GM19397 (cell line): ENCODE measurements at regions not wholly inside any gene's neighbourhood (a gene's known extent, or its start where the extent isn't known, plus 50 kb on each side); places are given as distances from the start of the nearest gene placed in this dataset.
A peak's percentile ranks its signal among the peaks of the same experiment; 100 is the strongest.

Source experiments
- ATAC-seq: cut with Tn5 transposase; IDR thresholded peaks from one replicate; pipeline ENCODE4 v1.9.1; 2021; ENCODE audit warnings: mild to moderate bottlenecking, moderate library complexity; ENCODE audit not compliant: unreplicated experiment

DNA sequence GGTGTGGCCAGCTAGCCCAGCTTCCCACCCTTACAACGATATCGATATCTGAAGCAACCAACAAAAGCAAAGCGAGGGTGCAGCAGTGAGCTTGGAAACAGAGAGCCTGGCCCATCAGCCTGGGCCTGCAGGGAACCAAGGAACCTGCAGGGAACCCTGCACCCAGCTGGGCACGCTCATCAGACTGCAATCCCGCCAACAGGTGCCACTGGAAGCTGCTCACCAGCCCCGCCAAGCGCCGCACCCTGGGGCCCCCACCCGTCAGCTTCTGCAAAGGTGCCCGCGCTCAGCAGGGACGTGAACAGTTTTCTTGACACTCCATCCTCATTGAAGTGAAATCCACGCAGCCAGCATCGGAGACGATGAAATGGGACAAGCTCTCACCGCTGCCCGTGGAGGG, 250.7 kb downstream of the RBFOX3 start:
- ATAC-seq: no peak

DNA sequence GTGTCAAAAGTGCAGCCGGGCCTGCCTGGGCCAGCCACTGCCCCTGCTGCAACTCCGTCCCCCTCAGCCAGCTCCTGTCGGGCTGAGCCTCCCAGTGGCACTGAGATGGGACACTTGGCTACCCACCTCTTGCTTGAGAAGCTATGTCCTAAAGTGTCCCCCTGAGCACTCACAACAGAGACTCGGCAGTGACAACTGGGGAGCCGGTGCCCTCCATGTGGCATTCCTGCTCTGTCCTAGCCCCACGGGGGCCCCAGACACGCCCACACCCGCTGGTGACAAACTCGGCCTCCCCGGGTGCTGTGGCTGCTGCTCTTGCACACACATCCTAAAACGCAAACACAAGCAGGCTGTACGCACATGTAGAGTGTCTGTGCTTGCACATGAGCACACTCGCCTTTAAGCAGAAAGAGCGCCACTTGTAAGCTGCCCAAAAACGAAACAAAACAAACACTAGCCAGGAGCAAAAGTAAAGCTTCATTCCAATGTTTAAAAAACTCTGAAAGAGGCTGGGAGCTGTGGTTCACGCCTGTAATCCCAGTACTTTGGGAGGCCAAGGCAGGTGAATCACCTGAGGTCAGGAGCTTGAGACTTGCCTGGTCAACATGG, 253.9 kb downstream of the RBFOX3 start:
- ATAC-seq: no peak

DNA sequence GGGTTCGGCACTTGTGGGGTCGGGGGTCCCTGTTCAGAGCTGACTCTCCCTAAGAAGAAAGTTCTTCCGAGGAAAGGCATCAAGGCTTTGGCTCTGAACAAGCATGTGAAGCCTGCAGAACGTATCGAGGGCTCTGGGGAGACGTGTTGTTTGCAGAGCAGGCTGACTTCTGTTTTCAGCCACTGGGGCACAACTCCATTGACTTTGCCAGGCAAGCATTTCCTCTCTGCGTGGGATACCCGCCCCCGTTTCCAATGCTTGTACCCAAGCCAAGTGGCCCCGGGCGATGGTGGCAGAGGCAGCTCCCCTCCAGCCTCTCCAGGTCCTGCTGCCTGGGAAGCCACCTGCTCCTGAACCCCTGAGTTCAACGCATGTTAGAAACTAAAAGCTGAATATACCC, 255.7 kb downstream of the RBFOX3 start:
- no peak for ATAC-seq

DNA sequence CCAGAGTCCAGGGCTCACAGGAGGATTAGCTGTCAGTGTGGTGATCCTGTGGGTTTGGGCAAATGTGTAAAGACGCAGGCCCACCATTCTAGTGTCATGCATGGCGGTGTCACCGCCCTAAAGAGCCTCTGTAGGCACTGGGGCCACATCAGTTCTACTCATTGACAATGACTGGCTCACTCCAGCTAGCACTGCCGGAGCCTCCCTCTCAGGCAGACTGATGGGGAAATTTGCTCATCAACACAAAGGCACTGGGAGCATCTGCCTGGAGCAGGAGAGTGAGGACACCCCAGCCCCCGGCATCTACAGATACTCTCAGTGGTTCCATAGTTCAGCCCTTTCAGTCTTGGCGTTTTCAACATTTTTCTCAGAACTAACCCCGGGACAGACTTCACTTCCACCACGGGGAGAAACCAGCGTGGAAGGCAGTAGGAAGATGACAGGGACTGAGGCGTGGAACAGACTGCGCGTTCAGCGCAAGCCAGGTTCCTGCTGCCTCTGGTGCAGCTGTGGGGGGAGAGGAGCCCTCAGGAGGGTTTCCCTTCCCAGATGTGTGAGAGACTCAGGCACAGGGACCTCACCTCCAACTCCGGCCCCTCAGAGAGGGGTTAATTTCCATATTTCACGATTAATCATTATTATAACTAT, 256.6 kb downstream of the RBFOX3 start:
- ATAC-seq: no peak

DNA sequence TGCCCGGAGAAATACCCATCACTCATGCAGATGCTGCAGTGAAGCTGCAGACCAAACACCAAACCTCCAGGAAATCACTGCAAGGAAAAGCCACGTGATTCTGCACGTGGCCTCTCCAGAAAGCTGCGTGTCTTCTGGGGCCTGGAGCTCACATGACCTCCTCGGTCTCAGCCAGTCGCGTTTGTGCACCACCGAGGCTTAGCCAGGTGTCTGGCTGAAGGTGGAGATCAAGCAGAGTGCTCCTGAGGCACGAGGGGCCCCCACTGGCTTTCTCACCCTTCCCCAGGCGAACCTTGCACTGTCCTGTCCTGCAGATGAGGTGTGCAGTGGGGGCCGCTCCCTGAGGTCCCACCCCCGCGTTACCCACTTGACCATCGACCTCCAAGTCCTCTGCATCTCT, 257.3 kb downstream of the RBFOX3 start:
- ATAC-seq: no peak

- no peak for ATAC-seq
Observed at GRCh38 chr17:79353016-79353415, 257.8 kb downstream of the RBFOX3 start.

DNA sequence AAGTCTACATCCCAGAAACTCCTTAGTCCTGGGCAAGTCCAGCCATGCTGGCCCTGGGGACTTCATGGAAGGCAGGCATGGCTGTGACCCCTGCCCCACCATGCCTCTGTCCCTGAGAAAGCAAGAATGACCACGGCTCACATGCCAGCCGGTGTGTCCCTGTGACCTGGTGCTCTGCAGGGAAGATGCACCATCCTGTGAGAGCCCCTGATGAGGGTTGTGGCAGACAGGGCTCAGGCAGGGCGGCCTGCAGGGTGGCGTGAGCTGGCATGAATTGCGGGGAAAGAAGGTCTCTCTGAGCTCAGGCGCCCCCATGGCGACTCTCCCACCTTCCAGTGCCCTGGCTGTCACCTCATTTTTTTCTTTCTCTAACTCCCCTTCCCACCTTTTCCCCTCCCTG, 260.3 kb downstream of the RBFOX3 start:
- ATAC-seq: no peak

GRCh38 chr17:79349506-79350400, 261.1 kb downstream of the RBFOX3 start:
- ATAC-seq: no peak

DNA sequence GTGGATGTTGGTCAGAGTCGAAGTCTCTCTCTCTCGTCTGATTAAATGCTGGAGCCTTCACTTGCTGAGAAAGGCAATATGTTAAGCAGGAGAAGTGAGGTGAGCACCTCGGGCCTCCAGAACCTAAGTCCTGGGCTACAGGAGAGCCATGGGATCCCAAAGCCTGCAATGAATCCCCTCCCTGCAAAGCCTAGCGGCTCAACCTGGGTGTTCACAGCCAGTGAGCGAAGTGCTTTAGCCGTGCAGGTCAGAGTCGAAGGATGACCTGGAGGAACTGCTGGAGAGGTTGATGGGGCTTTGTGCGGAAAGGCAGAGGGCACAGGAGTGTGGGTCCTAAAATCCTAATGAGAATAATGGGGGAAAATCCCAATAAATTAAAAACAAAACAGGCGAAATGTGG, 267.8 kb downstream of the ENGASE start:
- ATAC-seq: no peak

GRCh38 chr17:79341816-79342215, 267.2 kb downstream of the ENGASE start:
- ATAC-seq: no peak

GRCh38 chr17:79341222-79341780, 266.7 kb downstream of the ENGASE start:
- peak; percentile 20 for ATAC-seq

- peak; percentile 62 for ATAC-seq
Observed at GRCh38 chr17:79340333-79341221, 266.0 kb downstream of the ENGASE start.

DNA sequence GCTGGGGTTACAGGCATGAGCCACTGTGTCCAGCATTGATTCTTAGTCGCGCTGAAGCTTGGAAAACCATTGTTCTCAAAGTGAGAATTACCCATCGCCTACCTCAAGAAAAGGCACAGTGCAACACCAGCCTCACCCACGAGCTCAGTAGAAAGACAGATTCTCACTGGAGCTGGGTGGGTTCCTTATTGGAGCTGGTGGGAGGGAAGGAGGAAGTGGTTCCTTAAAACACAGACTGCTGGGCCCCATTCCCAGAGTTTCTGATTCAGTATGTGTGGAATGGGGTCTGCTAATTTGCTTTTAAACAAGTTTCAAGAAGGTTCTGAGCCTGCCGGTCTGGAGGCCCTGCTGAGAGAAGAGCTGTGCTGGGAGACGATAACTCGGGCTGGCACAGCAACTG, 264.7 kb downstream of the ENGASE start:
- no peak for ATAC-seq

DNA sequence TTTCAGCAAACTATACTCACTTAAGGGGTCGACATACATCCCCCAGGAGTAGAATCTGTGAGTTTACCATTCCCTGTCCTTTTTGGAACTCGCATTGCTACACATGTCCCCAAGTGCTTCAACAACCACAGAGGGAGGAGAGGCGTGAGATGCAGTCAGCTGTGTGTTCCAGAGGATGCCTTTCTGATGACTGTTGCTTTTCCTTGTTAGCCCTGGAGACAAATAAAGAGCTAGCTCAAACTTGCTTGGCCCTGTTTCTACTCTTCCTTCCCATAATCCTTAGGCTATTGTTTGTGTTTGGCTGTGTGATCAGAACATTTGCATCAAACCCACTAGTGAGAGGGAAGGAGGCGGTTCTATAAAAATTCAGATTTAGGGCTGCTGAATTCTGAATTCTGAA, 264.0 kb downstream of the ENGASE start:
- no peak for ATAC-seq

GRCh38 chr17:79338152-79338551, 263.5 kb downstream of the ENGASE start:
- no peak for ATAC-seq

- ATAC-seq: no peak
Observed at GRCh38 chr17:79337053-79337452, 262.4 kb downstream of the ENGASE start.

GRCh38 chr17:79335456-79335855, 260.8 kb downstream of the ENGASE start:
- no peak for ATAC-seq

DNA sequence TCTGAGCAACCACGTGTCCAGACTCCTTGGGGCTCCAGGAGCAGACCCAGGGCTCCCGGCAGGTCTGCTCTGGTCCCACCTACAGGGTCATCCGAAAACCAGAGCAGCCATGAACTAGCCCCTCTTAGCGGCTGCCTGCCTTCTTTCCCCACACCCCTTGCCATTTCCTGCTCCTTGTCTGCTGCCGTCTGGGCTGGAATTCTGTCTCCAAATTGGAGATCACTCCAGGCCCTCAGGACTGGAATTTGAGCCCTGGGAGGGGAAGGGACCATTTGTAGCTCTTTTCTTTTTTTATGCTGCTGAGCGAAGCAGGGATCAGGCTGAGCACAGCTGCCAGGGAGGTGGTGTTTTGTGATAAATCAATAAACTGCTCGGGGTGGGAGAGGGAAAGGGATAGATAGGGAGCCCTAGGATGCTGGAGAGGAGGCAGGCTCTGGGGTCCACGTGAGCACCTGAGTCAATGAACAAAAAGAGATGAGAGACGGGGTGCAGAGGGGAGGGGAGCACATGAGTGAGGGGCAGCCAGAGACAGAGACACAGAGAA, 257.5 kb downstream of the ENGASE start:
- no peak for ATAC-seq

DNA sequence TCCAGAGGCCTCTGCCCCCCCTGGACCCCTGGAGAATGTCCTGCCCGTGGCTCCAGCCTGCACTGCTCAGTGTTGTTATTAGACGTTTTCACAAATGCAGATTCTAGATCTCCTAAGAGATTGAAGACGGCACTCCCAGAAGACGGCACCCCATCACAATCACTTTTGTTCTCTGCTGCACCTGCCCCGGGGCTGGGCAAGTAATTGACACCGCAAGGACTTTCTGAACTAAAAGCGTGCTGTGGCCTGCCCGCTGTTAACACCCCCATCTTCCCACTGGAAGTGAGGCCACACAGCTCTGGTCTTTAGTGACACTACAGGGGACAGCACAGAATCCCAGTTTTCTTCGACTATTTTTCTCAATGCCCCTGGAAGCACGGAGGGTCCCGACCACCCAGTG, 256.9 kb downstream of the ENGASE start:
- no peak for ATAC-seq

DNA sequence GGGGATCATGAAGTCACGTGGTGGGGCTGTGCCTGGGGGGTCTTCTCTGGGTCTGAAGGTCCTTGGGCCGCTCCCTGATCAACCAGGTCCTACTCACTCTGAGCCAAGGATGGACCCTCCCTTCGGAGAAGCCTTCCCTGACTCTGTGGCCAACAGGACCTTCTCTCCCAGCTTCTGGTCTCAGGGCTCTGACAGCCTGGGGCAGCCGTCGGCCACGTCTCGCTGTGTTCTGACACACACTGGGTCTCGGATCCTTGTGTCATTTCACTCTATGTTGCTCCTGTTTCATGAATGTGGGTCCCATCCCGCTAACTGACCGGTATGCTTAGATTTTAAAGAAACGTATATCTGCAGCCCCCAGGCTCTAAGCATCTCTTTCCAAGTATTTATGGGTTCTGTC, 256.1 kb downstream of the ENGASE start:
- no peak for ATAC-seq
